GM12878 (cell line): ENCODE measurements at regions not wholly inside any gene's neighbourhood (a gene's known extent, or its start where the extent isn't known, plus 50 kb on each side); places are given as distances from the start of the nearest gene placed in this dataset.

ENCODE experiments used
- ATAC-seq: fragments of 200-7000 bp; cut with Tn5 transposase; 3 replicates; pipeline ENCODE4 v1.9.1; 2020; ENCODE audit warnings: mild to moderate bottlenecking, moderate library complexity
- BruUV-seq: library from RNA; stranded (reverse); fragments of 400-500 nt; replicated peaks from 2 replicates; lab custom pipeline; 2021; lab: Mats Ljungman, UMichigan
- CTCF ChIA-PET: fragments of 300-600 bp; sonication (Branson Sonifier 250); formaldehyde crosslinking; extraction: SDS; loops from one replicate; lab custom pipeline; 2021; ENCODE audit warnings: inconsistent platforms; lab: Yijun Ruan, JAX
- POLR2A ChIA-PET: fragments of 350-600 bp; formaldehyde crosslinking; extraction: SDS; loops from one replicate; lab custom pipeline; 2021; ENCODE audit warnings: inconsistent platforms; lab: Charles Lee
- RAD21 ChIA-PET: fragments of 300-600 bp; sonication (Branson Sonifier 250); formaldehyde crosslinking; loops from one replicate; lab custom pipeline; 2023; ENCODE audit warnings: antibody characterized with exemption; ENCODE audit not compliant: unreplicated experiment; lab: Charles Lee
- SMC1A ChIA-PET: fragments of 300-600 bp; sonication (Branson Sonifier 250); formaldehyde crosslinking; loops from one replicate; lab custom pipeline; 2023; ENCODE audit not compliant: unreplicated experiment, uncharacterized antibody; lab: Charles Lee
- DNase-seq: peaks from one replicate; pipeline ENCODE4 v3.0.0-alpha.2; 2011; ENCODE audit warnings: low read depth, low spot score
- FAIRE-seq: peaks from 3 replicates; lab custom pipeline; 2011; peaks lifted over from hg19 to GRCh38; lab: Jason Lieb, UNC
- H2AFZ ChIP-seq: 2 replicates; pipeline ENCODE4 v1.6.0; 2011; ENCODE audit warnings: low read depth, low read length, control low read depth; ENCODE audit not compliant: control insufficient read depth
- H3K27ac ChIP-seq: 2 replicates; pipeline ENCODE4 v1.5.1; 2011; ENCODE audit warnings: control low read depth; ENCODE audit not compliant: control insufficient read depth, insufficient read depth
- H3K27me3 ChIP-seq, 2 experiments: replicated peaks in 1 of 2; 2 replicates each; pipeline versions ENCODE4 v1.6.0 to v1.6.1; 2011; ENCODE audit warnings: low read length in 1 of 2; ENCODE audit not compliant: control insufficient read depth in 2 of 2, insufficient read depth in 2 of 2
- H3K36me3 ChIP-seq, 2 experiments: 2 replicates each; pipeline ENCODE4 v1.5.1; 2011; ENCODE audit warnings: low read length in 1 of 2; ENCODE audit not compliant: control insufficient read depth in 2 of 2, insufficient read depth in 2 of 2
- H3K4me1 ChIP-seq: 2 replicates; pipeline ENCODE4 v1.6.1; 2011; ENCODE audit warnings: mild to moderate bottlenecking, low read length, moderate library complexity, mixed read lengths; ENCODE audit not compliant: control insufficient read depth, insufficient read depth
- H3K4me2 ChIP-seq: 2 replicates; pipeline ENCODE4 v1.6.0; 2011; ENCODE audit warnings: control low read depth; ENCODE audit not compliant: control insufficient read depth, insufficient read depth
- H3K4me3 ChIP-seq: fragments of 200-600 bp; sonication (generic); 2 replicates; pipeline ENCODE4 v1.5.1; 2016
- H3K79me2 ChIP-seq: 2 replicates; pipeline ENCODE4 v1.6.0; 2011; ENCODE audit warnings: low read length; ENCODE audit not compliant: control insufficient read depth, insufficient read depth
- H3K9ac ChIP-seq: 2 replicates; pipeline ENCODE4 v1.8.0; 2011; ENCODE audit warnings: low read length, control low read depth, mixed read lengths; ENCODE audit not compliant: control insufficient read depth, insufficient read depth
- H3K9me3 ChIP-seq: replicated peaks from 3 replicates; pipeline ENCODE4 v1.5.1; 2011; ENCODE audit warnings: mild to moderate bottlenecking, low read length; ENCODE audit not compliant: control insufficient read depth, insufficient read depth
- H4K20me1 ChIP-seq: 2 replicates; pipeline ENCODE4 v1.6.0; 2011; ENCODE audit not compliant: control insufficient read depth, insufficient read depth
- CBFB ChIP-seq: IDR thresholded peaks from 2 replicates; pipeline ENCODE4 v1.6.1; 2016; ENCODE audit warnings: antibody characterized with exemption, low read depth
- E2F8 ChIP-seq: fragments of 450-650 bp; IDR thresholded peaks from 2 replicates; pipeline ENCODE4 v1.6.1; 2018; ENCODE audit warnings: mild to moderate bottlenecking, low read depth, moderate library complexity; ENCODE audit not compliant: partially characterized antibody
- JUNB ChIP-seq: IDR thresholded peaks from 2 replicates; pipeline ENCODE4 v1.6.1; 2016; ENCODE audit warnings: antibody characterized with exemption, mild to moderate bottlenecking
- NKRF ChIP-seq: fragments of 450-650 bp; conservative IDR thresholded peaks from 2 replicates; pipeline ENCODE4 v1.6.1; 2017; ENCODE audit warnings: mild to moderate bottlenecking, moderate library complexity
- POLR2A ChIP-seq: IDR thresholded peaks from 2 replicates; pipeline ENCODE4 v1.6.1; 2011; ENCODE audit warnings: low read depth, mild to moderate bottlenecking, low read length
- REST ChIP-seq: IDR thresholded peaks from 2 replicates; pipeline ENCODE4 v1.6.1; 2012; ENCODE audit warnings: mild to moderate bottlenecking, low read depth, low read length
- RFX5 ChIP-seq: IDR thresholded peaks from 2 replicates; pipeline ENCODE4 v1.6.1; 2011; ENCODE audit warnings: low read depth, low read length, improper control_type of control experiment
- SIX5 ChIP-seq: IDR thresholded peaks from 2 replicates; pipeline ENCODE4 v1.6.1; 2011; ENCODE audit warnings: mild to moderate bottlenecking, low read depth, low read length, moderate library complexity; ENCODE audit not compliant: severe bottlenecking
- SREBF1 ChIP-seq: IDR thresholded peaks from 2 replicates; pipeline ENCODE4 v1.6.1; 2012; ENCODE audit warnings: mild to moderate bottlenecking, low read length
- STAT3 ChIP-seq: IDR thresholded peaks from 2 replicates; pipeline ENCODE4 v1.6.1; 2011; ENCODE audit warnings: low read depth, low read length, improper control_type of control experiment
- YY1 ChIP-seq: IDR thresholded peaks from 2 replicates; pipeline ENCODE4 v1.6.1; 2011; ENCODE audit warnings: low read depth, mild to moderate bottlenecking, low read length
- ZNF274 ChIP-seq: IDR thresholded peaks from one replicate; pipeline ENCODE4 v1.8.0; 2011; ENCODE audit not compliant: insufficient read length, insufficient read depth
- WGBS: methylation state at CpG from one replicate; pipeline ENCODE4 v1.1.6; 2016; ENCODE audit warnings: low lambda C conversion rate; ENCODE audit not compliant: insufficient replicate concordance, insufficient coverage; ENCODE audit errors: missing lambda C conversion rate; 5-methylcytosine and 5-hydroxymethylcytosine counted together
- in situ Hi-C: fragments of 300-500 bp; cut with MboI; formaldehyde crosslinking; loops from 9 replicates; pipeline ENCODE4 v1.14.3; 2018; ENCODE audit warnings: mixed read lengths
- intact Hi-C: fragments of 100-400 bp; cut with micrococcal nuclease; formaldehyde crosslinking; loops from one replicate; pipeline ENCODE4 v1.14.2; 2022; ENCODE audit not compliant: unreplicated experiment
- TF ChIP-seq, protein P1 (sequence below): fragments of 450-650 bp; IDR thresholded peaks from 2 replicates; pipeline ENCODE4 v1.6.1; 2016; ENCODE audit warnings: mild to moderate bottlenecking

DNA sequence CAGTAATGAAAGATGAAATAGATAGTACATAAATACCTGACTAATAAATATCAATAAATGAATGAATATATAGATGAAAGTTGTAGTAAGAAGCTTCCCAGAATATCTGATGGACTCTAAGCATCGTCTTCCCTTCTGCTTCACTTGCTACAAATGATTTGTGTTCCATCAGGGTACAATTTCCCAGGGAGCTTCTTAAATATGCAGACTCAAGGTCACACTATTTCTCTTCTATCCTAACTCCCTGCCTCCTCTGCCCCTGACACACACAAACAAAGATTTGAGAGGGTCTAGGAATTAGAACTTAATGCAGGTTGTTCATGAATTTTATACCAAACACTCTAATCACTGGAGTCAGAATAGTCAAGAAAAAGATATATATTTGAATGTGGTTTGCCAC, 415.9 kb upstream of the TMPRSS15 start:
- SMC1A ChIA-PET, result no interaction called here
- no TSS peak for BruUV-seq
- 0% methylated on average over 1 of the region's 1 CpG for WGBS
- no peak for TF ChIP-seq SIX5
- TF ChIP-seq, protein P1, sequence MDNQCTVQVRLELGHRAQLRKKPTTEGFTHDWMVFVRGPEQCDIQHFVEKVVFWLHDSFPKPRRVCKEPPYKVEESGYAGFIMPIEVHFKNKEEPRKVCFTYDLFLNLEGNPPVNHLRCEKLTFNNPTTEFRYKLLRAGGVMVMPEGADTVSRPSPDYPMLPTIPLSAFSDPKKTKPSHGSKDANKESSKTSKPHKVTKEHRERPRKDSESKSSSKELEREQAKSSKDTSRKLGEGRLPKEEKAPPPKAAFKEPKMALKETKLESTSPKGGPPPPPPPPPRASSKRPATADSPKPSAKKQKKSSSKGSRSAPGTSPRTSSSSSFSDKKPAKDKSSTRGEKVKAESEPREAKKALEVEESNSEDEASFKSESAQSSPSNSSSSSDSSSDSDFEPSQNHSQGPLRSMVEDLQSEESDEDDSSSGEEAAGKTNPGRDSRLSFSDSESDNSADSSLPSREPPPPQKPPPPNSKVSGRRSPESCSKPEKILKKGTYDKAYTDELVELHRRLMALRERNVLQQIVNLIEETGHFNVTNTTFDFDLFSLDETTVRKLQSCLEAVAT, result no peak
- no peak for TF ChIP-seq CBFB
- TF ChIP-seq E2F8, result no peak
- no peak for TF ChIP-seq REST
- no peak for TF ChIP-seq POLR2A
- TF ChIP-seq ZNF274, result no peak
- TF ChIP-seq YY1, result no peak
- no peak for TF ChIP-seq JUNB
- no peak for TF ChIP-seq STAT3
- no peak for TF ChIP-seq SREBF1
- no peak for TF ChIP-seq RFX5
- TF ChIP-seq NKRF, result no peak

More for the DNA sequence above, 415.9 kb upstream of the TMPRSS15 start:
- H4K20me1 ChIP-seq, result no peaks in the 10 kb centered on the region
- no peaks in the 10 kb centered on the region for H3K79me2 ChIP-seq
- DNase-seq (no peak), ATAC-seq (no peak), FAIRE-seq (no peak)
- H3K4me3 ChIP-seq, result no peak overlapping the region
- H2AFZ ChIP-seq, result no peak overlapping the region
- no peak overlapping the region for H3K4me2 ChIP-seq
- H3K9ac ChIP-seq, result no peak overlapping the region
- no peaks in the 10 kb centered on the region for H3K27me3 ChIP-seq
- no peaks in the 10 kb centered on the region for H3K9me3 ChIP-seq
- H3K36me3 ChIP-seq, result no peaks in the 10 kb centered on the region
- H3K27ac ChIP-seq, result no peak overlapping the region
- intact Hi-C loops, result no loop called here
- in situ Hi-C loops, result no loop called here
- POLR2A ChIA-PET, result no interaction called here
- RAD21 ChIA-PET, result no interaction called here
- no peaks in the 10 kb centered on the region for H3K4me1 ChIP-seq
- CTCF ChIA-PET, result no interaction called here
